ENCODE measurements at regions not wholly inside any gene's neighbourhood (a gene's known extent, or its start where the extent isn't known, plus 50 kb on each side); places are given as distances from the start of the nearest gene placed in this dataset.

GRCh38 chr19:27792576-27793127 lies 1420.3 kb downstream of the UQCRFS1 start:
- no peak for DNase-seq (ENCODE audit: low read depth in 2 of 2)

GRCh38 chr19:27780367-27781075 lies 1432.4 kb downstream of the UQCRFS1 start:
- no peak for DNase-seq (ENCODE audit: low read depth in 2 of 2)

GRCh38 chr19:27779954-27780353 lies 1433.0 kb downstream of the UQCRFS1 start:
- DNase-seq (ENCODE audit: low read depth in 2 of 2) = no peak

GRCh38 chr19:27777726-27778125 lies 1435.2 kb downstream of the UQCRFS1 start:
- DNase-seq (ENCODE audit: low read depth in 2 of 2) = no peak

GRCh38 chr19:27777242-27777641 lies 1435.7 kb downstream of the UQCRFS1 start:
- no peak for DNase-seq (ENCODE audit: low read depth in 2 of 2)

- no peak for DNase-seq (ENCODE audit: low read depth in 2 of 2)
Observed at GRCh38 chr19:27776524-27776923, 1436.4 kb downstream of the UQCRFS1 start.

- no peak for DNase-seq (ENCODE audit: low read depth in 2 of 2)
Observed at GRCh38 chr19:27776020-27776419, 1436.9 kb downstream of the UQCRFS1 start.

GRCh38 chr19:27775395-27775794 lies 1437.6 kb downstream of the UQCRFS1 start:
- DNase-seq (ENCODE audit: low read depth in 2 of 2) = no peak

GRCh38 chr19:27774827-27775226 lies 1438.1 kb downstream of the UQCRFS1 start:
- no peak for DNase-seq (ENCODE audit: low read depth in 2 of 2)

- no peak for DNase-seq (ENCODE audit: low read depth in 2 of 2)
Observed at GRCh38 chr19:27774337-27774736, 1438.6 kb downstream of the UQCRFS1 start.

GRCh38 chr19:27773318-27774094 lies 1439.4 kb downstream of the UQCRFS1 start:
- DNase-seq (ENCODE audit: low read depth in 2 of 2) = no peak

- no peak for DNase-seq (ENCODE audit: low read depth in 2 of 2)
Observed at GRCh38 chr19:27772059-27772458, 1440.9 kb downstream of the UQCRFS1 start.

- no peak for DNase-seq (ENCODE audit: low read depth in 2 of 2)
Observed at GRCh38 chr19:27770095-27770494, 1442.9 kb downstream of the UQCRFS1 start.

- no peak for DNase-seq (ENCODE audit: low read depth in 2 of 2)
Observed at GRCh38 chr19:27767234-27767633, 1445.7 kb downstream of the UQCRFS1 start.

GRCh38 chr19:27765912-27766725 lies 1446.8 kb downstream of the UQCRFS1 start:
- DNase-seq (ENCODE audit: low read depth in 2 of 2) = no peak

- no peak for DNase-seq (ENCODE audit: low read depth in 2 of 2)
Observed at GRCh38 chr19:27765397-27765796, 1447.6 kb downstream of the UQCRFS1 start.

GRCh38 chr19:27764186-27764804 lies 1448.7 kb downstream of the UQCRFS1 start:
- DNase-seq (ENCODE audit: low read depth in 2 of 2) = no peak

GRCh38 chr19:27762933-27763332 lies 1450.0 kb downstream of the UQCRFS1 start:
- DNase-seq (ENCODE audit: low read depth in 2 of 2) = no peak

- DNase-seq (ENCODE audit: low read depth in 2 of 2) = no peak
Observed at GRCh38 chr19:27759896-27760295, 1453.1 kb downstream of the UQCRFS1 start.

GRCh38 chr19:27758626-27759505 lies 1454.1 kb downstream of the UQCRFS1 start:
- no peak for DNase-seq (ENCODE audit: low read depth in 2 of 2)

- no peak for DNase-seq (ENCODE audit: low read depth in 2 of 2)
Observed at GRCh38 chr19:27754700-27755099, 1458.3 kb downstream of the UQCRFS1 start.

Data from stimulated activated CD4-positive, alpha-beta T cell treated with anti-CD3 and anti-CD28 coated beads, Interleukin-1b, Interleukin-23, amount 100 ng/mL, for 4 hours (primary cell).